ENCODE measurements at regions not wholly inside any gene's neighbourhood (a gene's known extent, or its start where the extent isn't known, plus 50 kb on each side); places are given as distances from the start of the nearest gene placed in this dataset.

- no peak for TF ChIP-seq EZH2 (IDR thresholded peaks at IDR 0.05; ENCODE audit: borderline replicate concordance, low read depth, low read length, severe bottlenecking)
- TF ChIP-seq, protein P1, sequence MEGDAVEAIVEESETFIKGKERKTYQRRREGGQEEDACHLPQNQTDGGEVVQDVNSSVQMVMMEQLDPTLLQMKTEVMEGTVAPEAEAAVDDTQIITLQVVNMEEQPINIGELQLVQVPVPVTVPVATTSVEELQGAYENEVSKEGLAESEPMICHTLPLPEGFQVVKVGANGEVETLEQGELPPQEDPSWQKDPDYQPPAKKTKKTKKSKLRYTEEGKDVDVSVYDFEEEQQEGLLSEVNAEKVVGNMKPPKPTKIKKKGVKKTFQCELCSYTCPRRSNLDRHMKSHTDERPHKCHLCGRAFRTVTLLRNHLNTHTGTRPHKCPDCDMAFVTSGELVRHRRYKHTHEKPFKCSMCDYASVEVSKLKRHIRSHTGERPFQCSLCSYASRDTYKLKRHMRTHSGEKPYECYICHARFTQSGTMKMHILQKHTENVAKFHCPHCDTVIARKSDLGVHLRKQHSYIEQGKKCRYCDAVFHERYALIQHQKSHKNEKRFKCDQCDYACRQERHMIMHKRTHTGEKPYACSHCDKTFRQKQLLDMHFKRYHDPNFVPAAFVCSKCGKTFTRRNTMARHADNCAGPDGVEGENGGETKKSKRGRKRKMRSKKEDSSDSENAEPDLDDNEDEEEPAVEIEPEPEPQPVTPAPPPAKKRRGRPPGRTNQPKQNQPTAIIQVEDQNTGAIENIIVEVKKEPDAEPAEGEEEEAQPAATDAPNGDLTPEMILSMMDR (IDR thresholded peaks at IDR 0.05; ENCODE audit: borderline replicate concordance, extremely low read depth, low read length, poor library complexity, severe bottlenecking): no peak
Measured at GRCh38 chrX:122092978-122093377, 1045.6 kb downstream of the GLUD2 start.

Data from DND-41 (cell line).